ENCODE measurements at regions not wholly inside any gene's neighbourhood (a gene's known extent, or its start where the extent isn't known, plus 50 kb on each side); places are given as distances from the start of the nearest gene placed in this dataset.
A peak's percentile ranks its signal among the peaks of the same experiment; 100 is the strongest.

GRCh38 chr7:46291601-46292150 is 370.6 kb upstream of the IGFBP3 start (continued):
- TF ChIP-seq, protein P1, sequence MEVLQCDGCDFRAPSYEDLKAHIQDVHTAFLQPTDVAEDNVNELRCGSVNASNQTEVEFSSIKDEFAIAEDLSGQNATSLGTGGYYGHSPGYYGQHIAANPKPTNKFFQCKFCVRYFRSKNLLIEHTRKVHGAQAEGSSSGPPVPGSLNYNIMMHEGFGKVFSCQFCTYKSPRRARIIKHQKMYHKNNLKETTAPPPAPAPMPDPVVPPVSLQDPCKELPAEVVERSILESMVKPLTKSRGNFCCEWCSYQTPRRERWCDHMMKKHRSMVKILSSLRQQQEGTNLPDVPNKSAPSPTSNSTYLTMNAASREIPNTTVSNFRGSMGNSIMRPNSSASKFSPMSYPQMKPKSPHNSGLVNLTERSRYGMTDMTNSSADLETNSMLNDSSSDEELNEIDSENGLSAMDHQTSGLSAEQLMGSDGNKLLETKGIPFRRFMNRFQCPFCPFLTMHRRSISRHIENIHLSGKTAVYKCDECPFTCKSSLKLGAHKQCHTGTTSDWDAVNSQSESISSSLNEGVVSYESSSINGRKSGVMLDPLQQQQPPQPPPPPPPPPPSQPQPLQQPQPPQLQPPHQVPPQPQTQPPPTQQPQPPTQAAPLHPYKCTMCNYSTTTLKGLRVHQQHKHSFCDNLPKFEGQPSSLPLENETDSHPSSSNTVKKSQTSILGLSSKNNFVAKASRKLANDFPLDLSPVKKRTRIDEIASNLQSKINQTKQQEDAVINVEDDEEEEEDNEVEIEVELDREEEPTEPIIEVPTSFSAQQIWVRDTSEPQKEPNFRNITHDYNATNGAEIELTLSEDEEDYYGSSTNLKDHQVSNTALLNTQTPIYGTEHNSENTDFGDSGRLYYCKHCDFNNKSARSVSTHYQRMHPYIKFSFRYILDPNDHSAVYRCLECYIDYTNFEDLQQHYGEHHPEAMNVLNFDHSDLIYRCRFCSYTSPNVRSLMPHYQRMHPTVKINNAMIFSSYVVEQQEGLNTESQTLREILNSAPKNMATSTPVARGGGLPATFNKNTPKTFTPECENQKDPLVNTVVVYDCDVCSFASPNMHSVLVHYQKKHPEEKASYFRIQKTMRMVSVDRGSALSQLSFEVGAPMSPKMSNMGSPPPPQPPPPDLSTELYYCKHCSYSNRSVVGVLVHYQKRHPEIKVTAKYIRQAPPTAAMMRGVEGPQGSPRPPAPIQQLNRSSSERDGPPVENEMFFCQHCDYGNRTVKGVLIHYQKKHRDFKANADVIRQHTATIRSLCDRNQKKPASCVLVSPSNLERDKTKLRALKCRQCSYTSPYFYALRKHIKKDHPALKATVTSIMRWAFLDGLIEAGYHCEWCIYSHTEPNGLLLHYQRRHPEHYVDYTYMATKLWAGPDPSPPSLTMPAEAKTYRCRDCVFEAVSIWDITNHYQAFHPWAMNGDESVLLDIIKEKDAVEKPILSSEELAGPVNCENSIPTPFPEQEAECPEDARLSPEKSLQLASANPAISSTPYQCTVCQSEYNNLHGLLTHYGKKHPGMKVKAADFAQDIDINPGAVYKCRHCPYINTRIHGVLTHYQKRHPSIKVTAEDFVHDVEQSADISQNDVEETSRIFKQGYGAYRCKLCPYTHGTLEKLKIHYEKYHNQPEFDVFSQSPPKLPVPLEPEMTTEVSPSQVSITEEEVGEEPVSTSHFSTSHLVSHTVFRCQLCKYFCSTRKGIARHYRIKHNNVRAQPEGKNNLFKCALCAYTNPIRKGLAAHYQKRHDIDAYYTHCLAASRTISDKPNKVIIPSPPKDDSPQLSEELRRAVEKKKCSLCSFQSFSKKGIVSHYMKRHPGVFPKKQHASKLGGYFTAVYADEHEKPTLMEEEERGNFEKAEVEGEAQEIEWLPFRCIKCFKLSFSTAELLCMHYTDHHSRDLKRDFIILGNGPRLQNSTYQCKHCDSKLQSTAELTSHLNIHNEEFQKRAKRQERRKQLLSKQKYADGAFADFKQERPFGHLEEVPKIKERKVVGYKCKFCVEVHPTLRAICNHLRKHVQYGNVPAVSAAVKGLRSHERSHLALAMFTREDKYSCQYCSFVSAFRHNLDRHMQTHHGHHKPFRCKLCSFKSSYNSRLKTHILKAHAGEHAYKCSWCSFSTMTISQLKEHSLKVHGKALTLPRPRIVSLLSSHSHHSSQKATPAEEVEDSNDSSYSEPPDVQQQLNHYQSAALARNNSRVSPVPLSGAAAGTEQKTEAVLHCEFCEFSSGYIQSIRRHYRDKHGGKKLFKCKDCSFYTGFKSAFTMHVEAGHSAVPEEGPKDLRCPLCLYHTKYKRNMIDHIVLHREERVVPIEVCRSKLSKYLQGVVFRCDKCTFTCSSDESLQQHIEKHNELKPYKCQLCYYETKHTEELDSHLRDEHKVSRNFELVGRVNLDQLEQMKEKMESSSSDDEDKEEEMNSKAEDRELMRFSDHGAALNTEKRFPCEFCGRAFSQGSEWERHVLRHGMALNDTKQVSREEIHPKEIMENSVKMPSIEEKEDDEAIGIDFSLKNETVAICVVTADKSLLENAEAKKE (CRISPR knock-in tag; IDR thresholded peaks at IDR 0.05) = no peak
- TF ChIP-seq POLR2AphosphoS5 (IDR thresholded peaks at IDR 0.05; ENCODE audit: low read depth) = no peak
- no peak for TF ChIP-seq ZNF114 (CRISPR knock-in tag; IDR thresholded peaks at IDR 0.05)

GRCh38 chr7:46291050-46291438 is 370.0 kb upstream of the IGFBP3 start:
- DNase-seq (ENCODE audit: low spot score) (no peak), ATAC-seq (no peak)
- Mint-ChIP-seq H3K4me3 (no peak overlapping the region), H3K9me3 (no peaks in the 10 kb centered on the region; the same call in 2 of the 3 replicates), H3K27me3 (ENCODE audit: insufficient read depth, low read depth, poor library complexity) (no peaks in the 10 kb centered on the region), H3K36me3 (ENCODE audit: low read depth) (no peaks in the 10 kb centered on the region), H3K4me1 (no peaks in the 10 kb centered on the region), H3K27ac (no peak overlapping the region)
- H3K9me2 ChIP-seq (ENCODE audit: insufficient read depth) = 0 out of 2 replicates have a peak, but pooled peaks cover 4% of the 10 kb centered on the region
- H3K27me3 ChIP-seq (ENCODE audit: insufficient read depth) = no peaks in the 10 kb centered on the region
- H3K36me3 ChIP-seq (ENCODE audit: insufficient read depth) = no peaks in the 10 kb centered on the region
- no peaks in the 10 kb centered on the region for H3K4me1 ChIP-seq (ENCODE audit: insufficient read depth)
- no peaks in the 10 kb centered on the region for H3F3A ChIP-seq (replicated peaks; ENCODE audit: low read depth)
- no peak overlapping the region for H3K4me3 ChIP-seq
- peak overlapping the region; percentile 14; the same call in 1 of the 2 replicates for H2AFZ ChIP-seq
- H3K79me2 ChIP-seq (replicated peaks; ENCODE audit: insufficient read depth) = no peaks in the 10 kb centered on the region
- H3K4me2 ChIP-seq = no peak overlapping the region
- no peak overlapping the region for H3K27ac ChIP-seq (ENCODE audit: low read depth)
- no peaks in the 10 kb centered on the region for H4K20me1 ChIP-seq (replicated peaks; ENCODE audit: insufficient read depth)
- no peak for TF ChIP-seq EZH2 (IDR thresholded peaks at IDR 0.05; ENCODE audit: low read depth, unreplicated experiment)
- no peak for TF ChIP-seq ZNF331 (CRISPR knock-in tag; IDR thresholded peaks at IDR 0.05; ENCODE audit: low read depth)
- no peak for TF ChIP-seq CREB1 (CRISPR knock-in tag; IDR thresholded peaks at IDR 0.05; ENCODE audit: low read depth)
- no peak for TF ChIP-seq ZNF114 (CRISPR knock-in tag; IDR thresholded peaks at IDR 0.05)
- no peak for TF ChIP-seq NANOG (IDR thresholded peaks at IDR 0.05; ENCODE audit: borderline replicate concordance)
- no peak for TF ChIP-seq EZH2phosphoT487 (IDR thresholded peaks at IDR 0.05; ENCODE audit: unreplicated experiment)
- TF ChIP-seq, protein P2, sequence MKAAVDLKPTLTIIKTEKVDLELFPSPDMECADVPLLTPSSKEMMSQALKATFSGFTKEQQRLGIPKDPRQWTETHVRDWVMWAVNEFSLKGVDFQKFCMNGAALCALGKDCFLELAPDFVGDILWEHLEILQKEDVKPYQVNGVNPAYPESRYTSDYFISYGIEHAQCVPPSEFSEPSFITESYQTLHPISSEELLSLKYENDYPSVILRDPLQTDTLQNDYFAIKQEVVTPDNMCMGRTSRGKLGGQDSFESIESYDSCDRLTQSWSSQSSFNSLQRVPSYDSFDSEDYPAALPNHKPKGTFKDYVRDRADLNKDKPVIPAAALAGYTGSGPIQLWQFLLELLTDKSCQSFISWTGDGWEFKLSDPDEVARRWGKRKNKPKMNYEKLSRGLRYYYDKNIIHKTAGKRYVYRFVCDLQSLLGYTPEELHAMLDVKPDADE (IDR thresholded peaks at IDR 0.05) = no peak
- no peak for TF ChIP-seq CTCF (conservative IDR thresholded peaks at IDR 0.05; ENCODE audit: low read depth in 2 of 2)
- no peak for TF ChIP-seq STAT1 (IDR thresholded peaks at IDR 0.05; ENCODE audit: unreplicated experiment)
